DND-41 (cell line): ENCODE measurements at regions not wholly inside any gene's neighbourhood (a gene's known extent, or its start where the extent isn't known, plus 50 kb on each side); places are given as distances from the start of the nearest gene placed in this dataset.

Source experiments
- EZH2 ChIP-seq: IDR thresholded peaks from 3 replicates; pipeline ENCODE4 v1.6.1; 2012; ENCODE audit warnings: borderline replicate concordance, low read depth, mild to moderate bottlenecking, moderate library complexity, low read length, inconsistent platforms; ENCODE audit not compliant: severe bottlenecking
- TF ChIP-seq, protein P1 (sequence below): IDR thresholded peaks from 2 replicates; pipeline ENCODE4 v1.5.1; 2012; ENCODE audit warnings: borderline replicate concordance, low read length, moderate library complexity, mild to moderate bottlenecking; ENCODE audit not compliant: poor library complexity, severe bottlenecking; ENCODE audit errors: extremely low read depth

DNA sequence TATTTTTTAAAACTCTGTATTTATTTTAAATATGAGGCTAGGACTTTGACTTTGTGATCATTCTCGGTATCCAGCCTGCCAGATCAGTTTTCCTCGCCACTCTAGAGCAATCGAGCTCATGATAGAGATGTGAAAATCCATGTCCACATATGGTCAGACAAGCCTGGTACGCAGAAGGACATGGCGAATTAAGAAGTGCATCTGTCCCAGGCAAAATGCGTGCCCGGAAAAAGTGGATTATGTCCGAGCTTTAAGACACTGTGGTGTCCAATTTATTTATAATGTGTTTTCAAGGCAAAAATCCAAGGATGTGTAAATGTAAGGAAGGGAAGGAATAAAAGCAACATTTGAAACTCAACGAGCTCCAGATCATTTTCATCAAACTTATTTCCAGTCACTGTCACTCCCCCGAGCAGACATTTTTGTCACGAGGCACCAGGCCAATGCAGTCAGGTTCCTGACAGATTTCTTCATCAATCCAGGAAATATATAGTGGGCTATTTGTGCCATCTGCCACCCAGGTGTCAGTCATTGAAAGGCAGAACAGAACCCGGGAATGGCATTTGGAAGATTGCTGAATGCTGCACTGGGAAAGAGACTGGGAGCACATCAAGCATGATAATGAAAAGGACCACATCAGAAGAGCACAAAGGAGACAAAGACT lies 825.7 kb downstream of the SQOR start:
- TF ChIP-seq, protein P1, sequence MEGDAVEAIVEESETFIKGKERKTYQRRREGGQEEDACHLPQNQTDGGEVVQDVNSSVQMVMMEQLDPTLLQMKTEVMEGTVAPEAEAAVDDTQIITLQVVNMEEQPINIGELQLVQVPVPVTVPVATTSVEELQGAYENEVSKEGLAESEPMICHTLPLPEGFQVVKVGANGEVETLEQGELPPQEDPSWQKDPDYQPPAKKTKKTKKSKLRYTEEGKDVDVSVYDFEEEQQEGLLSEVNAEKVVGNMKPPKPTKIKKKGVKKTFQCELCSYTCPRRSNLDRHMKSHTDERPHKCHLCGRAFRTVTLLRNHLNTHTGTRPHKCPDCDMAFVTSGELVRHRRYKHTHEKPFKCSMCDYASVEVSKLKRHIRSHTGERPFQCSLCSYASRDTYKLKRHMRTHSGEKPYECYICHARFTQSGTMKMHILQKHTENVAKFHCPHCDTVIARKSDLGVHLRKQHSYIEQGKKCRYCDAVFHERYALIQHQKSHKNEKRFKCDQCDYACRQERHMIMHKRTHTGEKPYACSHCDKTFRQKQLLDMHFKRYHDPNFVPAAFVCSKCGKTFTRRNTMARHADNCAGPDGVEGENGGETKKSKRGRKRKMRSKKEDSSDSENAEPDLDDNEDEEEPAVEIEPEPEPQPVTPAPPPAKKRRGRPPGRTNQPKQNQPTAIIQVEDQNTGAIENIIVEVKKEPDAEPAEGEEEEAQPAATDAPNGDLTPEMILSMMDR = no peak
- no peak for TF ChIP-seq EZH2
